ENCODE measurements at regions not wholly inside any gene's neighbourhood (a gene's known extent, or its start where the extent isn't known, plus 50 kb on each side); places are given as distances from the start of the nearest gene placed in this dataset.

- in situ Hi-C loops (cut with MboI; ENCODE audit: low pct_unique_long_range_greater_than_20kb in 2 of 9, low sequenced_read_pairs in 9 of 9, unreplicated experiment in 9 of 9) = no loop called here
- Histone ChIP-seq H3K27ac (no peak overlapping the region), H3K4me3 (no peak overlapping the region), H3K4me1 (replicated peaks in 1 of 2) (no peaks in the 10 kb centered on the region)
- WGBS, 10 experiments = 5 to 91% (median 85%) methylated on average over 2 to 5 of the region's 5 CpGs
- ATAC-seq (replicated peaks in 6 of 8) = no peak
Observed at GRCh38 chr3:76826861-76827260, 213.0 kb upstream of the ROBO2 start.

- Histone ChIP-seq H3K4me1 (replicated peaks in 1 of 2) (no peaks in the 10 kb centered on the region), H3K27ac (no peak overlapping the region), H3K4me3 (no peak overlapping the region)
- in situ Hi-C loops (cut with MboI; ENCODE audit: low pct_unique_long_range_greater_than_20kb in 2 of 9, low sequenced_read_pairs in 9 of 9, unreplicated experiment in 9 of 9) = no loop called here
- 20 to 100% (median 82%) methylated on average over 1 of the region's 1 CpG; no CpG with 5 or more reads in 3 of the 10 experiments for WGBS, 10 experiments
- ATAC-seq (replicated peaks in 6 of 8) = no peak
Observed at GRCh38 chr3:76827701-76828226, 212.1 kb upstream of the ROBO2 start.

- WGBS, 10 experiments = 6 to 95% (median 91%) methylated on average over 2 to 3 of the region's 3 CpGs; no CpG with 5 or more reads in 2 of the 10 experiments
- in situ Hi-C loops (cut with MboI; ENCODE audit: low pct_unique_long_range_greater_than_20kb in 2 of 9, low sequenced_read_pairs in 9 of 9, unreplicated experiment in 9 of 9) = no loop called here
- Histone ChIP-seq H3K4me1 (replicated peaks in 1 of 2) (no peaks in the 10 kb centered on the region), H3K4me3 (no peak overlapping the region), H3K27ac (no peak overlapping the region)
- no peak for ATAC-seq (replicated peaks in 6 of 8)
Observed at GRCh38 chr3:76834657-76835056, 205.2 kb upstream of the ROBO2 start.

GRCh38 chr3:76841747-76842146 lies 198.2 kb upstream of the ROBO2 start:
- Histone ChIP-seq H3K4me1 (replicated peaks in 1 of 2) (peaks cover 0 to 7% of the 10 kb centered on the region in 2 donors), H3K4me3 (no peak overlapping the region), H3K27ac (no peak overlapping the region)
- WGBS, 10 experiments = 7 to 100% (median 81%) methylated on average over 1 to 4 of the region's 4 CpGs
- in situ Hi-C loops (cut with MboI; ENCODE audit: low pct_unique_long_range_greater_than_20kb in 2 of 9, low sequenced_read_pairs in 9 of 9, unreplicated experiment in 9 of 9) = no loop called here
- peak in 1 of 8 experiments; percentile 61 for ATAC-seq (replicated peaks in 6 of 8)

- in situ Hi-C loops (cut with MboI; ENCODE audit: low pct_unique_long_range_greater_than_20kb in 2 of 9, low sequenced_read_pairs in 9 of 9, unreplicated experiment in 9 of 9) = no loop called here
- Histone ChIP-seq H3K4me3 (no peak overlapping the region), H3K4me1 (replicated peaks in 1 of 2) (peaks cover 0 to 9% of the 10 kb centered on the region in 2 donors), H3K27ac (no peak overlapping the region)
- ATAC-seq (replicated peaks in 6 of 8) = peak in 2 of 8 experiments; percentile 29 to 51
- 0 to 100% (median 79%) methylated on average over 1 of the region's 1 CpG; no CpG with 5 or more reads in 2 of the 10 experiments for WGBS, 10 experiments
Observed at GRCh38 chr3:76842216-76842615, 197.7 kb upstream of the ROBO2 start.

- in situ Hi-C loops (cut with MboI; ENCODE audit: low pct_unique_long_range_greater_than_20kb in 2 of 9, low sequenced_read_pairs in 9 of 9, unreplicated experiment in 9 of 9) = no loop called here
- H3K27ac ChIP-seq = no peak overlapping the region
- H3K4me1 ChIP-seq (replicated peaks in 1 of 2) = peaks cover 0 to 8% of the 10 kb centered on the region in 2 donors
- no peak for ATAC-seq (replicated peaks in 6 of 8)
- 19 to 100% (median 60%) methylated on average over 1 to 2 of the region's 2 CpGs; no CpG with 5 or more reads in 1 of the 10 experiments for WGBS, 10 experiments
- no peak overlapping the region for H3K4me3 ChIP-seq
Observed at GRCh38 chr3:76855451-76855850, 184.4 kb upstream of the ROBO2 start.

GRCh38 chr3:76859596-76859995 lies 180.3 kb upstream of the ROBO2 start:
- no peak overlapping the region for H3K27ac ChIP-seq
- no peak overlapping the region for H3K4me3 ChIP-seq
- no peaks in the 10 kb centered on the region for H3K4me1 ChIP-seq (replicated peaks in 1 of 2)
- WGBS, 10 experiments = 0 to 100% (median 55%) methylated on average over 1 to 3 of the region's 3 CpGs; no CpG with 5 or more reads in 4 of the 10 experiments
- in situ Hi-C loops (cut with MboI; ENCODE audit: low pct_unique_long_range_greater_than_20kb in 2 of 9, low sequenced_read_pairs in 9 of 9, unreplicated experiment in 9 of 9) = no loop called here
- ATAC-seq (replicated peaks in 6 of 8) = peak in 3 of 8 experiments; percentile 22 to 75 (median 32)

- H3K4me3 ChIP-seq = no peak overlapping the region
- WGBS, 10 experiments = 29 to 84% (median 58%) methylated on average over 1 to 4 of the region's 4 CpGs; no CpG with 5 or more reads in 1 of the 10 experiments
- in situ Hi-C loops (cut with MboI; ENCODE audit: low pct_unique_long_range_greater_than_20kb in 2 of 9, low sequenced_read_pairs in 9 of 9, unreplicated experiment in 9 of 9) = no loop called here
- ATAC-seq (replicated peaks in 6 of 8) = peak in 5 of 8 experiments; percentile 23 to 95 (median 65)
- no peak overlapping the region for H3K27ac ChIP-seq
- H3K4me1 ChIP-seq (replicated peaks in 1 of 2) = no peaks in the 10 kb centered on the region
Observed at GRCh38 chr3:76864355-76864754, 175.5 kb upstream of the ROBO2 start.

- no peaks in the 10 kb centered on the region for H3K4me1 ChIP-seq (replicated peaks in 1 of 2)
- no peak overlapping the region for H3K4me3 ChIP-seq
- WGBS, 10 experiments = 17 to 86% (median 63%) methylated on average over 2 to 5 of the region's 5 CpGs
- in situ Hi-C loops (cut with MboI; ENCODE audit: low pct_unique_long_range_greater_than_20kb in 2 of 9, low sequenced_read_pairs in 9 of 9, unreplicated experiment in 9 of 9) = no loop called here
- no peak for ATAC-seq (replicated peaks in 6 of 8)
- no peak overlapping the region for H3K27ac ChIP-seq
Observed at GRCh38 chr3:76866729-76867408, 173.0 kb upstream of the ROBO2 start.

GRCh38 chr3:76869726-76870384 lies 170.0 kb upstream of the ROBO2 start:
- in situ Hi-C loops (cut with MboI; ENCODE audit: low pct_unique_long_range_greater_than_20kb in 2 of 9, low sequenced_read_pairs in 9 of 9, unreplicated experiment in 9 of 9) = no loop called here
- H3K4me3 ChIP-seq = no peak overlapping the region
- 20 to 100% (median 90%) methylated on average over 1 to 3 of the region's 3 CpGs; no CpG with 5 or more reads in 1 of the 10 experiments for WGBS, 10 experiments
- H3K4me1 ChIP-seq (replicated peaks in 1 of 2) = no peaks in the 10 kb centered on the region
- H3K27ac ChIP-seq = no peak overlapping the region
- ATAC-seq (replicated peaks in 6 of 8) = peak in 2 of 8 experiments; percentile 50 to 93

- no peak overlapping the region for H3K4me3 ChIP-seq
- H3K4me1 ChIP-seq (replicated peaks in 1 of 2) = no peaks in the 10 kb centered on the region
- ATAC-seq (replicated peaks in 6 of 8) = no peak
- in situ Hi-C loops (cut with MboI; ENCODE audit: low pct_unique_long_range_greater_than_20kb in 2 of 9, low sequenced_read_pairs in 9 of 9, unreplicated experiment in 9 of 9) = no loop called here
- H3K27ac ChIP-seq = no peak overlapping the region
- no CpG with 5 or more reads among the region's 1 CpG for WGBS, 10 experiments
Observed at GRCh38 chr3:76871655-76872054, 168.2 kb upstream of the ROBO2 start.

- ATAC-seq (replicated peaks in 6 of 8) = no peak
- 0 to 100% (median 17%) methylated on average over 1 of the region's 1 CpG; no CpG with 5 or more reads in 1 of the 10 experiments for WGBS, 10 experiments
- Histone ChIP-seq H3K27ac (no peak overlapping the region), H3K4me1 (replicated peaks in 1 of 2) (no peaks in the 10 kb centered on the region), H3K4me3 (no peak overlapping the region)
- in situ Hi-C loops (cut with MboI; ENCODE audit: low pct_unique_long_range_greater_than_20kb in 2 of 9, low sequenced_read_pairs in 9 of 9, unreplicated experiment in 9 of 9) = no loop called here
Observed at GRCh38 chr3:76872999-76873398, 166.9 kb upstream of the ROBO2 start.

GRCh38 chr3:76873532-76874242 lies 166.2 kb upstream of the ROBO2 start:
- in situ Hi-C loops (cut with MboI; ENCODE audit: low pct_unique_long_range_greater_than_20kb in 2 of 9, low sequenced_read_pairs in 9 of 9, unreplicated experiment in 9 of 9) = no loop called here
- Histone ChIP-seq H3K4me3 (no peak overlapping the region), H3K4me1 (replicated peaks in 1 of 2) (no peaks in the 10 kb centered on the region), H3K27ac (no peak overlapping the region)
- WGBS, 10 experiments = 58 to 93% (median 85%) methylated on average over 1 to 10 of the region's 10 CpGs; no CpG with 5 or more reads in 2 of the 10 experiments
- ATAC-seq (replicated peaks in 6 of 8) = no peak
